ENCODE measurements at regions not wholly inside any gene's neighbourhood (a gene's known extent, or its start where the extent isn't known, plus 50 kb on each side); places are given as distances from the start of the nearest gene placed in this dataset.

- H3K27ac ChIP-seq: no peak overlapping the region
- TF ChIP-seq CTCF (IDR thresholded peaks at IDR 0.05; ENCODE audit: low read depth, low read length): no peak
- H3K27me3 ChIP-seq (ENCODE audit: insufficient read depth, low read depth, severe bottlenecking): peaks cover 92% of the 10 kb centered on the region
- H3K9me3 ChIP-seq (ENCODE audit: severe bottlenecking): no peaks in the 10 kb centered on the region
- no peak for DNase-seq
- no peaks in the 10 kb centered on the region for H3K36me3 ChIP-seq
- no peak overlapping the region for H3K4me3 ChIP-seq (ENCODE audit: low read depth, low read length)
Measured at GRCh38 chrX:150223176-150224015, 139.7 kb upstream of the MAMLD1 start.

GRCh38 chrX:150224676-150225075 lies 138.4 kb upstream of the MAMLD1 start:
- H3K27me3 ChIP-seq (ENCODE audit: insufficient read depth, low read depth, severe bottlenecking): peaks cover 93% of the 10 kb centered on the region
- H3K4me3 ChIP-seq (ENCODE audit: low read depth, low read length): no peak overlapping the region
- no peaks in the 10 kb centered on the region for H3K36me3 ChIP-seq
- TF ChIP-seq CTCF (IDR thresholded peaks at IDR 0.05; ENCODE audit: low read depth, low read length): no peak
- H3K9me3 ChIP-seq (ENCODE audit: severe bottlenecking): no peaks in the 10 kb centered on the region
- H3K27ac ChIP-seq: no peak overlapping the region
- DNase-seq: no peak

DNA sequence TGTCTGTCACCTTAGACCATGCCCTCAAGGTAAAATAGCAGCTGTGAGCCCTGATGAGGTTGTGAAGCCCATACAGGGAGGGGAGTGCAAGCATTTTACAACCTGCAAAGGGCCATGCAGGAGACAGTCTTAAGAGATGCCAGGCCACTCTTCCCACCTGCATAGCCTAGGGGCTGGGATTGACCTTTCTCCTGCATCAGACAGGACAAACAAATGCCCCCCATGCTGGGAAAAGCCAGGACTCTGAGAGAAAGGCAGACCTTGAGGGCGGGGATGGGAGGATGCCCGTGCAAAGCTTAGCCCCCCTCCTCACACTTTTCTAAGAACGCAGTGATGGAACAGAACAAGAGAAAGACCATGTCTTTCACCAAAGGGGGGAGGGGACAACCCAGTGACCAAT lies 137.9 kb upstream of the MAMLD1 start:
- DNase-seq: no peak
- no peak overlapping the region for H3K4me3 ChIP-seq (ENCODE audit: low read depth, low read length)
- TF ChIP-seq CTCF (IDR thresholded peaks at IDR 0.05; ENCODE audit: low read depth, low read length): no peak
- H3K36me3 ChIP-seq: no peaks in the 10 kb centered on the region
- H3K27ac ChIP-seq: no peak overlapping the region
- no peaks in the 10 kb centered on the region for H3K9me3 ChIP-seq (ENCODE audit: severe bottlenecking)
- H3K27me3 ChIP-seq (ENCODE audit: insufficient read depth, low read depth, severe bottlenecking): peaks cover 95% of the 10 kb centered on the region

DNA sequence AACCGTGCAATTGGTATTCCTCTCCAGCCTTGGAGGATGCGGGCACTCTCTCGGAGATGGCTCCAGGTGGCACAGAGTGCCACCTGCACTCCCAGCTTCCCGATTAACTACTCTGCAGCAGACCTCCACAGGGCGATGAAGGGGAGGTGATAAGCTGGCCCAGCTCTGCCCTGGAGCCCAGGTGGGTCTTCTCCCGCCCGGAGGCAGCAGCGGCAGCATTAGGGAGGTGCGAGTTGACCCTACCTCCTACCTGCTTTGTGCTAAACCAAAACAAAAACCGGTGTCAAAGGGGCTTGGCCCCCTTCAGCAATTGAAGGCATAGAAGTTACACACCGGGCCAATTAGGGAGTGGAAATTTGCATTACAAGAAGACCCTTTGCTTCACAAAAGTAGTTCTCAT lies 137.4 kb upstream of the MAMLD1 start:
- Histone ChIP-seq H3K27ac (no peak overlapping the region), H3K4me3 (ENCODE audit: low read depth, low read length) (no peak overlapping the region), H3K27me3 (ENCODE audit: insufficient read depth, low read depth, severe bottlenecking) (peaks cover 92% of the 10 kb centered on the region), H3K36me3 (no peaks in the 10 kb centered on the region), H3K9me3 (ENCODE audit: severe bottlenecking) (no peaks in the 10 kb centered on the region)
- no peak for DNase-seq
- no peak for TF ChIP-seq CTCF (IDR thresholded peaks at IDR 0.05; ENCODE audit: low read depth, low read length)

DNA sequence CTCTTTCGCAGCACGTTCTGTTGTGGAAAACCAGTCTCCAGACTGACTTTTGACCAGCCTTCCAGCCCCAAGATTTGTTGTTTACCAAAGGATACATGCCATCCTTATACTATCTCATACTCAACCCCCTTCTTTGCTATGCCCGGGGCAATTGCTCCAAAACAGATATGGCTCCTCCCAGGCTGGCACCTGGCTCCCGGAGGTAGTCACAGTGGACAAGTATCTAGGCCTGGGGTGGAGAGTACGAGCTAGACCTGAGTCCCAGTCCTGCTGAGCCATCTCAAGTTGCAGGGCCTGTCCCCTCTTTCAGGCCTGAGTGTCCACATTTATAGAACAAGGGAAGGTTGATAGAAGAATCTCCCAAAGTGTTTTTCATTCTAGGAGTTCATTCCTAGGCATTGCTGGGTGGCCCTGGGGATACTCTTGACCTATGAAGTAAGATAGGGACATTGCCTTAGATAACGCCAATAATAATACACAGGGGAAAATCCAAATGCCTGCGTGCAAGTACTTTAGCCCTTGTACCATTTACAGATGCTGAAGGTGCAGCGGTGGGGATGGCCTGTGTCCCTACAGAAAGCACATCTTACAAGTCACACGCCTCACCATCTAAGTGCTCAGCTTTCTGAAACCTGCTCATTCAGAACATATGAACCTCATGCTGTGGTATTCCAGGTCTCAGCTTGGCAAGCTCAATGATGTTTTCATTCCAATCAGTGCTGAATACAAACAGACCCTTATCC lies 136.7 kb upstream of the MAMLD1 start:
- H3K27ac ChIP-seq: no peak overlapping the region
- DNase-seq: no peak
- no peak overlapping the region for H3K4me3 ChIP-seq (ENCODE audit: low read depth, low read length)
- peaks cover 85% of the 10 kb centered on the region for H3K27me3 ChIP-seq (ENCODE audit: insufficient read depth, low read depth, severe bottlenecking)
- no peaks in the 10 kb centered on the region for H3K9me3 ChIP-seq (ENCODE audit: severe bottlenecking)
- no peaks in the 10 kb centered on the region for H3K36me3 ChIP-seq
- no peak for TF ChIP-seq CTCF (IDR thresholded peaks at IDR 0.05; ENCODE audit: low read depth, low read length)

Measured in WERI-Rb-1 (cell line).